Activated CD8-positive, alpha-beta memory T cell treated with anti-CD3 and anti-CD28 coated beads, Interleukin-2, amount 50 U/mL, for 4 hours (primary cell): ENCODE measurements at regions not wholly inside any gene's neighbourhood (a gene's known extent, or its start where the extent isn't known, plus 50 kb on each side); places are given as distances from the start of the nearest gene placed in this dataset.
"Not testable (repeated sequence)": the region's sequence is repeated elsewhere in the genome, so short reads cannot be mapped to it uniquely, and the experiment has no call there.

Source experiments
- DNase-seq: peaks from one replicate; pipeline ENCODE4 v3.0.0-alpha.2; 2020

- DNase-seq = no peak
Measured at GRCh38 chr3:168738527-168739325, 643.0 kb upstream of the GOLIM4 start.

GRCh38 chr3:168736202-168736601, 640.5 kb upstream of the GOLIM4 start:
- no peak for DNase-seq

- DNase-seq = no peak
Measured at GRCh38 chr3:168730073-168730472, 634.3 kb upstream of the GOLIM4 start.

- DNase-seq = no peak
Measured at GRCh38 chr3:168722091-168722490, 626.4 kb upstream of the GOLIM4 start.

GRCh38 chr3:168714609-168715240, 619.0 kb upstream of the GOLIM4 start:
- no peak for DNase-seq

GRCh38 chr3:168709073-168709472, 613.3 kb upstream of the GOLIM4 start:
- DNase-seq = no peak

GRCh38 chr3:168707900-168708299, 612.2 kb upstream of the GOLIM4 start:
- DNase-seq = no peak

- no peak for DNase-seq
Measured at GRCh38 chr3:168705412-168705811, 609.7 kb upstream of the GOLIM4 start.

GRCh38 chr3:168696051-168696450, 600.3 kb upstream of the GOLIM4 start:
- no peak for DNase-seq

- DNase-seq = no peak
Measured at GRCh38 chr3:168693870-168694269, 598.1 kb upstream of the GOLIM4 start.

GRCh38 chr3:168688267-168688666, 592.5 kb upstream of the GOLIM4 start:
- DNase-seq = no peak

GRCh38 chr3:168684519-168684918, 588.8 kb upstream of the GOLIM4 start:
- no peak for DNase-seq

- DNase-seq = no peak
Measured at GRCh38 chr3:168678730-168679129, 583.0 kb upstream of the GOLIM4 start.

- DNase-seq = no peak
Measured at GRCh38 chr3:168671091-168671490, 575.4 kb upstream of the GOLIM4 start.

GRCh38 chr3:168660879-168661657, 565.3 kb upstream of the GOLIM4 start:
- not testable (repeated sequence) for DNase-seq

- DNase-seq = no peak
Measured at GRCh38 chr3:168659015-168659414, 563.3 kb upstream of the GOLIM4 start.

GRCh38 chr3:168655611-168656010, 559.9 kb upstream of the GOLIM4 start:
- no peak for DNase-seq

GRCh38 chr3:168654700-168655099, 559.0 kb upstream of the GOLIM4 start:
- DNase-seq = no peak

GRCh38 chr3:168653255-168653654, 557.5 kb upstream of the GOLIM4 start:
- no peak for DNase-seq

- DNase-seq = no peak
Measured at GRCh38 chr3:168648321-168648720, 552.6 kb upstream of the GOLIM4 start.

GRCh38 chr3:168647582-168647981, 551.9 kb upstream of the GOLIM4 start:
- DNase-seq = no peak

- no peak for DNase-seq
Measured at GRCh38 chr3:168645180-168645579, 549.5 kb upstream of the GOLIM4 start.

- DNase-seq = no peak
Measured at GRCh38 chr3:168628549-168628948, 532.8 kb upstream of the GOLIM4 start.

- DNase-seq = no peak
Measured at GRCh38 chr3:168625477-168625876, 529.8 kb upstream of the GOLIM4 start.
